Epithelial cell of prostate (primary cell): ENCODE measurements at regions not wholly inside any gene's neighbourhood (a gene's known extent, or its start where the extent isn't known, plus 50 kb on each side); places are given as distances from the start of the nearest gene placed in this dataset.
"Not testable (repeated sequence)": the region's sequence is repeated elsewhere in the genome, so short reads cannot be mapped to it uniquely, and the experiment has no call there.

Experiments used
- DNase-seq: peaks from one replicate; pipeline ENCODE4 v3.0.0-alpha.2; 2011; ENCODE audit warnings: low read depth, low spot score
- H3K27ac ChIP-seq: fragments of 450-650 bp; 2 replicates; pipeline ENCODE4 v1.5.1; 2017; ENCODE audit warnings: mild to moderate bottlenecking

GRCh38 chr22:47901911-47902310 is 1139.5 kb downstream of the TBC1D22A start:
- DNase-seq, result no peak
- no peak overlapping the region for H3K27ac ChIP-seq

- H3K27ac ChIP-seq, result no peak overlapping the region
Observed at GRCh38 chr22:47899894-47900293, 1137.4 kb downstream of the TBC1D22A start.

GRCh38 chr22:47898946-47899345 is 1136.5 kb downstream of the TBC1D22A start:
- H3K27ac ChIP-seq, result no peak overlapping the region
- DNase-seq, result no peak

More at GRCh38 chr22:47899894-47900293, 1137.4 kb downstream of the TBC1D22A start:
- no peak for DNase-seq

- H3K27ac ChIP-seq, result no peak overlapping the region
Observed at GRCh38 chr22:47891609-47892008, 1129.2 kb downstream of the TBC1D22A start.

GRCh38 chr22:47888817-47889216 is 1126.4 kb downstream of the TBC1D22A start:
- DNase-seq, result no peak
- no peak overlapping the region for H3K27ac ChIP-seq

More at GRCh38 chr22:47891609-47892008, 1129.2 kb downstream of the TBC1D22A start:
- DNase-seq, result no peak

GRCh38 chr22:47884775-47885174 is 1122.3 kb downstream of the TBC1D22A start:
- no peak for DNase-seq
- no peak overlapping the region for H3K27ac ChIP-seq

- no peak overlapping the region for H3K27ac ChIP-seq
- DNase-seq, result no peak
Observed at GRCh38 chr22:47884200-47884599, 1121.8 kb downstream of the TBC1D22A start.

- DNase-seq, result no peak
- no peak overlapping the region for H3K27ac ChIP-seq
Observed at GRCh38 chr22:47883757-47884156, 1121.3 kb downstream of the TBC1D22A start.

- no peak for DNase-seq
- H3K27ac ChIP-seq, result no peak overlapping the region
Observed at GRCh38 chr22:47879346-47879745, 1116.9 kb downstream of the TBC1D22A start.

GRCh38 chr22:47878460-47878859 is 1116.0 kb downstream of the TBC1D22A start:
- H3K27ac ChIP-seq, result no peak overlapping the region
- DNase-seq, result no peak

GRCh38 chr22:47872761-47873535 is 1110.5 kb downstream of the TBC1D22A start:
- no peak overlapping the region for H3K27ac ChIP-seq
- DNase-seq, result no peak

- no peak overlapping the region for H3K27ac ChIP-seq
- peak; percentile 5 for DNase-seq
Observed at GRCh38 chr22:47865626-47866025, 1103.2 kb downstream of the TBC1D22A start.

GRCh38 chr22:47862394-47862793 is 1099.9 kb downstream of the TBC1D22A start:
- H3K27ac ChIP-seq, result no peak overlapping the region
- DNase-seq, result no peak

- not testable (repeated sequence) for H3K27ac ChIP-seq, DNase-seq
Observed at GRCh38 chr22:47860907-47861306, 1098.5 kb downstream of the TBC1D22A start.

GRCh38 chr22:47859881-47860525 is 1097.6 kb downstream of the TBC1D22A start:
- H3K27ac ChIP-seq, result no peak overlapping the region
- no peak for DNase-seq

GRCh38 chr22:47858773-47859306 is 1096.4 kb downstream of the TBC1D22A start:
- H3K27ac ChIP-seq, result no peak overlapping the region
- DNase-seq, result no peak

- no peak overlapping the region for H3K27ac ChIP-seq
- DNase-seq, result no peak
Observed at GRCh38 chr22:47854680-47855079, 1092.2 kb downstream of the TBC1D22A start.

- DNase-seq, result no peak
Observed at GRCh38 chr22:47854251-47854650, 1091.8 kb downstream of the TBC1D22A start.

GRCh38 chr22:47853750-47854149 is 1091.3 kb downstream of the TBC1D22A start:
- no peak for DNase-seq
- H3K27ac ChIP-seq, result no peak overlapping the region

More at GRCh38 chr22:47854251-47854650, 1091.8 kb downstream of the TBC1D22A start:
- no peak overlapping the region for H3K27ac ChIP-seq

GRCh38 chr22:47851586-47851985 is 1089.1 kb downstream of the TBC1D22A start:
- no peak overlapping the region for H3K27ac ChIP-seq
- no peak for DNase-seq

GRCh38 chr22:47850644-47851151 is 1088.2 kb downstream of the TBC1D22A start:
- no peak for DNase-seq
- H3K27ac ChIP-seq, result no peak overlapping the region
